ENCODE measurements at regions not wholly inside any gene's neighbourhood (a gene's known extent, or its start where the extent isn't known, plus 50 kb on each side); places are given as distances from the start of the nearest gene placed in this dataset.

- no peak overlapping the region for H3K4me3 ChIP-seq (replicated peaks; ENCODE audit: low read depth, low read length)
- TF ChIP-seq CTCF (IDR thresholded peaks at IDR 0.05; ENCODE audit: low read depth, low read length, missing control alignments): no peak
- no peak for DNase-seq (ENCODE audit: extremely low read depth, low read depth)
These were observed 363.6 kb upstream of the CNTNAP2 start for GRCh38 chr7:145753004-145753403.

- no peak for DNase-seq (ENCODE audit: extremely low read depth, low read depth)
- no peak overlapping the region for H3K4me3 ChIP-seq (replicated peaks; ENCODE audit: low read depth, low read length)
- TF ChIP-seq CTCF (IDR thresholded peaks at IDR 0.05; ENCODE audit: low read depth, low read length, missing control alignments): no peak
These were observed 379.0 kb upstream of the CNTNAP2 start for GRCh38 chr7:145737617-145738016.

- H3K4me3 ChIP-seq (replicated peaks; ENCODE audit: low read depth, low read length): no peak overlapping the region
- no peak for DNase-seq (ENCODE audit: extremely low read depth, low read depth)
- TF ChIP-seq CTCF (IDR thresholded peaks at IDR 0.05; ENCODE audit: low read depth, low read length, missing control alignments): no peak
These were observed 381.5 kb upstream of the CNTNAP2 start for GRCh38 chr7:145735061-145735460.

GRCh38 chr7:145732521-145732920 lies 384.1 kb upstream of the CNTNAP2 start:
- no peak for DNase-seq (ENCODE audit: extremely low read depth, low read depth)
- no peak overlapping the region for H3K4me3 ChIP-seq (replicated peaks; ENCODE audit: low read depth, low read length)
- TF ChIP-seq CTCF (IDR thresholded peaks at IDR 0.05; ENCODE audit: low read depth, low read length, missing control alignments): no peak

GRCh38 chr7:145729691-145730090 lies 386.9 kb upstream of the CNTNAP2 start:
- no peak overlapping the region for H3K4me3 ChIP-seq (replicated peaks; ENCODE audit: low read depth, low read length)
- no peak for TF ChIP-seq CTCF (IDR thresholded peaks at IDR 0.05; ENCODE audit: low read depth, low read length, missing control alignments)
- no peak for DNase-seq (ENCODE audit: extremely low read depth, low read depth)

GRCh38 chr7:145718129-145718528 lies 398.5 kb upstream of the CNTNAP2 start:
- no peak for TF ChIP-seq CTCF (IDR thresholded peaks at IDR 0.05; ENCODE audit: low read depth, low read length, missing control alignments)
- DNase-seq (ENCODE audit: extremely low read depth, low read depth): no peak
- no peak overlapping the region for H3K4me3 ChIP-seq (replicated peaks; ENCODE audit: low read depth, low read length)

GRCh38 chr7:145700488-145700887 lies 416.1 kb upstream of the CNTNAP2 start:
- no peak for TF ChIP-seq CTCF (IDR thresholded peaks at IDR 0.05; ENCODE audit: low read depth, low read length, missing control alignments)
- H3K4me3 ChIP-seq (replicated peaks; ENCODE audit: low read depth, low read length): no peak overlapping the region
- no peak for DNase-seq (ENCODE audit: extremely low read depth, low read depth)

All from HFF-Myc (cell line).